DMS53 treated with DMSO at 0.1 percent for 48 hours (cell line): ENCODE measurements at regions not wholly inside any gene's neighbourhood (a gene's known extent, or its start where the extent isn't known, plus 50 kb on each side); places are given as distances from the start of the nearest gene placed in this dataset.
"Not testable (repeated sequence)": the region's sequence is repeated elsewhere in the genome, so short reads cannot be mapped to it uniquely, and the experiment has no call there.

Source experiments
- DNase-seq: peaks from one replicate; lab custom pipeline; 2025; ENCODE audit not compliant: unreplicated experiment; lab: John Stamatoyannopoulos, UW

GRCh38 chr1:83287391-83287790 lies 711.5 kb downstream of the TTLL7 start:
- not testable (repeated sequence) for DNase-seq

GRCh38 chr1:83274656-83275055 lies 724.3 kb downstream of the TTLL7 start:
- DNase-seq: not testable (repeated sequence)

- DNase-seq: not testable (repeated sequence)
These were observed 726.4 kb downstream of the TTLL7 start for GRCh38 chr1:83272484-83272883.

GRCh38 chr1:83271834-83272233 lies 727.1 kb downstream of the TTLL7 start:
- DNase-seq: peak; percentile 51

GRCh38 chr1:83270801-83271200 lies 728.1 kb downstream of the TTLL7 start:
- DNase-seq: not testable (repeated sequence)

- not testable (repeated sequence) for DNase-seq
These were observed 735.1 kb downstream of the TTLL7 start for GRCh38 chr1:83263808-83264207.

- DNase-seq: not testable (repeated sequence)
These were observed 747.2 kb downstream of the TTLL7 start for GRCh38 chr1:83251687-83252086.

- not testable (repeated sequence) for DNase-seq
These were observed 752.2 kb downstream of the TTLL7 start for GRCh38 chr1:83246780-83247179.

- DNase-seq: not testable (repeated sequence)
These were observed 754.1 kb downstream of the TTLL7 start for GRCh38 chr1:83244832-83245231.

- DNase-seq: not testable (repeated sequence)
These were observed 759.4 kb downstream of the TTLL7 start for GRCh38 chr1:83239568-83239967.

GRCh38 chr1:83238654-83239053 lies 760.3 kb downstream of the TTLL7 start:
- not testable (repeated sequence) for DNase-seq

- DNase-seq: not testable (repeated sequence)
These were observed 779.1 kb downstream of the TTLL7 start for GRCh38 chr1:83219788-83220187.

GRCh38 chr1:83218036-83218716 lies 780.8 kb downstream of the TTLL7 start:
- not testable (repeated sequence) for DNase-seq

GRCh38 chr1:83214317-83214716 lies 784.6 kb downstream of the TTLL7 start:
- DNase-seq: not testable (repeated sequence)

- DNase-seq: not testable (repeated sequence)
These were observed 785.3 kb downstream of the TTLL7 start for GRCh38 chr1:83213648-83214047.

- not testable (repeated sequence) for DNase-seq
These were observed 786.9 kb downstream of the TTLL7 start for GRCh38 chr1:83212033-83212432.

GRCh38 chr1:83208540-83208939 lies 790.4 kb downstream of the TTLL7 start:
- not testable (repeated sequence) for DNase-seq

GRCh38 chr1:83194610-83195009 lies 804.3 kb downstream of the TTLL7 start:
- DNase-seq: not testable (repeated sequence)

GRCh38 chr1:83182033-83182728 lies 816.8 kb downstream of the TTLL7 start:
- DNase-seq: not testable (repeated sequence)

GRCh38 chr1:83180621-83181020 lies 818.3 kb downstream of the TTLL7 start:
- not testable (repeated sequence) for DNase-seq

GRCh38 chr1:83167634-83168033 lies 831.3 kb downstream of the TTLL7 start:
- not testable (repeated sequence) for DNase-seq

- not testable (repeated sequence) for DNase-seq
These were observed 835.0 kb downstream of the TTLL7 start for GRCh38 chr1:83163879-83164475.
